ENCODE measurements at regions not wholly inside any gene's neighbourhood (a gene's known extent, or its start where the extent isn't known, plus 50 kb on each side); places are given as distances from the start of the nearest gene placed in this dataset.

GRCh38 chr7:18361756-18362155, 133.8 kb upstream of the HDAC9 start:
- no peak for TF ChIP-seq EZH2 (IDR thresholded peaks at IDR 0.05; ENCODE audit: insufficient read depth, poor library complexity, severe bottlenecking)
- no peak for TF ChIP-seq EZH2phosphoT487 (IDR thresholded peaks at IDR 0.05; ENCODE audit: insufficient read depth, low read depth)
